GM21737 (cell line): ENCODE measurements at regions not wholly inside any gene's neighbourhood (a gene's known extent, or its start where the extent isn't known, plus 50 kb on each side); places are given as distances from the start of the nearest gene placed in this dataset.

Experiments
- ATAC-seq: cut with Tn5 transposase; IDR thresholded peaks from one replicate; pipeline ENCODE4 v1.9.1; 2021; ENCODE audit warnings: mild to moderate bottlenecking, moderate library complexity; ENCODE audit not compliant: unreplicated experiment

GRCh38 chr5:96049398-96050272, 88.0 kb upstream of the ELL2 start:
- no peak for ATAC-seq

- no peak for ATAC-seq
Measured at GRCh38 chr5:96048763-96049162, 87.1 kb upstream of the ELL2 start.

- no peak for ATAC-seq
Measured at GRCh38 chr5:96045888-96046287, 84.2 kb upstream of the ELL2 start.

GRCh38 chr5:96043446-96043845, 81.8 kb upstream of the ELL2 start:
- ATAC-seq: no peak

- ATAC-seq: no peak
Measured at GRCh38 chr5:96037128-96037527, 75.5 kb upstream of the ELL2 start.

GRCh38 chr5:96036301-96036700, 74.7 kb upstream of the ELL2 start:
- no peak for ATAC-seq

GRCh38 chr5:96035796-96036195, 74.1 kb upstream of the ELL2 start:
- no peak for ATAC-seq

GRCh38 chr5:96033116-96033515, 71.5 kb upstream of the ELL2 start:
- ATAC-seq: no peak

- no peak for ATAC-seq
Measured at GRCh38 chr5:96031811-96032261, 70.2 kb upstream of the ELL2 start.

GRCh38 chr5:96031180-96031579, 69.5 kb upstream of the ELL2 start:
- no peak for ATAC-seq

GRCh38 chr5:96026406-96027041, 64.9 kb upstream of the ELL2 start:
- ATAC-seq: no peak

GRCh38 chr5:96024683-96025475, 63.2 kb upstream of the ELL2 start:
- no peak for ATAC-seq

GRCh38 chr5:96023518-96023917, 61.9 kb upstream of the ELL2 start:
- no peak for ATAC-seq

- no peak for ATAC-seq
Measured at GRCh38 chr5:96022971-96023370, 61.3 kb upstream of the ELL2 start.

GRCh38 chr5:96017951-96018350, 56.3 kb upstream of the ELL2 start:
- no peak for ATAC-seq

GRCh38 chr5:96016216-96016615, 54.6 kb upstream of the ELL2 start:
- no peak for ATAC-seq

GRCh38 chr5:96015709-96016108, 54.1 kb upstream of the ELL2 start:
- no peak for ATAC-seq

GRCh38 chr5:96014395-96014794, 52.7 kb upstream of the ELL2 start:
- no peak for ATAC-seq

- ATAC-seq: no peak
Measured at GRCh38 chr5:96013254-96013653, 51.6 kb upstream of the ELL2 start.

- ATAC-seq: no peak
Measured at GRCh38 chr5:96012399-96012798, 50.7 kb upstream of the ELL2 start.
